Type B pancreatic cell (in vitro differentiated cells): ENCODE measurements at regions not wholly inside any gene's neighbourhood (a gene's known extent, or its start where the extent isn't known, plus 50 kb on each side); places are given as distances from the start of the nearest gene placed in this dataset.

Experiments used
- DNase-seq: peaks from one replicate; pipeline ENCODE4 v3.0.0; 2021; ENCODE audit warnings: mixed read lengths; ENCODE audit not compliant: unreplicated experiment; ENCODE audit errors: extremely low spot score
- H3K27ac Mint-ChIP-seq: 2 replicates; pipeline ENCODE4 v1.8.0; 2021; ENCODE audit warnings: mild to moderate bottlenecking, mixed read lengths
- H3K27me3 Mint-ChIP-seq: 2 replicates; pipeline ENCODE4 v1.8.0; 2021; ENCODE audit warnings: mixed read lengths
- H3K36me3 Mint-ChIP-seq: 2 replicates; pipeline ENCODE4 v1.8.0; 2021; ENCODE audit warnings: mixed read lengths
- H3K4me1 Mint-ChIP-seq: one replicate; pipeline ENCODE4 v1.8.0; 2021; ENCODE audit warnings: mixed read lengths; ENCODE audit not compliant: unreplicated experiment
- H3K4me3 Mint-ChIP-seq: 2 replicates; pipeline ENCODE4 v1.8.0; 2021; ENCODE audit warnings: mild to moderate bottlenecking, mixed read lengths
- H3K9me3 Mint-ChIP-seq: 2 replicates; pipeline ENCODE4 v1.8.0; 2021; ENCODE audit warnings: mixed read lengths
- TF ChIP-seq, protein P1 (sequence below): fragments of 200-600 bp; sonication (generic); conservative IDR thresholded peaks from 2 replicates; pipeline ENCODE4 v1.5.0; 2021; ENCODE audit warnings: antibody characterized with exemption, mild to moderate bottlenecking

DNA sequence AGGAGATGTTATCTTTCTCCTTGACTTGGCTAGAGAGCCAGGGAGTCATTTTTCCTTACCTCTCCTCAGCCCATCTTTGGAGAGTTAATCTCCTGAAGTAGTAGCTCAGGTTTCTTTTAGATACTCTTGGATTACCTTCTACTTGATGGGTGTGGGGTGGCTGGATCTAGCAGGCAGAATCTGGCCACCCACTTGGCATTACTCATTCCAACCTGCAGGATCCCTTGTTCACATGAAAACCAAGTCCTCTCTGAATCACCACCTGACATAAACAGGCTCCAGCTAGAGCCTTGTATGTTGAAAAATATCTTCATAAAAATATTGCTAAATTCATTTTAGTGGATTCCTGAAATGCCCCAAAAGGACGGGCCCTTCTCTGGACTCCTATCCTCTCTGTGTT, 250.6 kb upstream of the PLET1 start:
- H3K36me3 Mint-ChIP-seq: no peaks in the 10 kb centered on the region
- no peak for DNase-seq
- H3K4me1 Mint-ChIP-seq: peaks cover 31% of the 10 kb centered on the region
- TF ChIP-seq, protein P1, sequence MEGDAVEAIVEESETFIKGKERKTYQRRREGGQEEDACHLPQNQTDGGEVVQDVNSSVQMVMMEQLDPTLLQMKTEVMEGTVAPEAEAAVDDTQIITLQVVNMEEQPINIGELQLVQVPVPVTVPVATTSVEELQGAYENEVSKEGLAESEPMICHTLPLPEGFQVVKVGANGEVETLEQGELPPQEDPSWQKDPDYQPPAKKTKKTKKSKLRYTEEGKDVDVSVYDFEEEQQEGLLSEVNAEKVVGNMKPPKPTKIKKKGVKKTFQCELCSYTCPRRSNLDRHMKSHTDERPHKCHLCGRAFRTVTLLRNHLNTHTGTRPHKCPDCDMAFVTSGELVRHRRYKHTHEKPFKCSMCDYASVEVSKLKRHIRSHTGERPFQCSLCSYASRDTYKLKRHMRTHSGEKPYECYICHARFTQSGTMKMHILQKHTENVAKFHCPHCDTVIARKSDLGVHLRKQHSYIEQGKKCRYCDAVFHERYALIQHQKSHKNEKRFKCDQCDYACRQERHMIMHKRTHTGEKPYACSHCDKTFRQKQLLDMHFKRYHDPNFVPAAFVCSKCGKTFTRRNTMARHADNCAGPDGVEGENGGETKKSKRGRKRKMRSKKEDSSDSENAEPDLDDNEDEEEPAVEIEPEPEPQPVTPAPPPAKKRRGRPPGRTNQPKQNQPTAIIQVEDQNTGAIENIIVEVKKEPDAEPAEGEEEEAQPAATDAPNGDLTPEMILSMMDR: no peak
- peaks cover 21% of the 10 kb centered on the region for H3K27me3 Mint-ChIP-seq
- no peak overlapping the region for H3K27ac Mint-ChIP-seq
- H3K4me3 Mint-ChIP-seq: no peak overlapping the region
- H3K9me3 Mint-ChIP-seq: no peaks in the 10 kb centered on the region

DNA sequence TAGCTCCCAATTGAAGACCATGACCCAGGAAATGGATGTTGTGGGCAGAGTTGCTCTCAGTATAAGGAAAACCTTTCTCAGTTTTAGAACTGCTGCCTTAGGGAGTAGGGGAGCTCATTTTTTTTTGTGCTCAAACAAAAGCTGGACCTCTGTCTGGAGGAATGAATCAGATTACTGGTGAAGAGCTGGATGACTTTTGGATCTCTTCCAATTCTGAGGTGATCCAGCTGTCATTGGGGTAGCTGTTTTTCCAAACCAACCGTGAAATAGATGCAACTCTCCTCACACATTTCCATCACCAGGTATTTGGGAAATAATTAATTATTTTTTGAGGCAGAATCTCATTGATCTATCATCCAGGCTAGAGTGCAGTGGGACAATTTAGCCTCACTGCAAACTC, 251.3 kb upstream of the PLET1 start:
- no peak overlapping the region for H3K4me3 Mint-ChIP-seq
- TF ChIP-seq, protein P1: no peak
- DNase-seq: no peak
- H3K36me3 Mint-ChIP-seq: no peaks in the 10 kb centered on the region
- H3K27me3 Mint-ChIP-seq: peaks cover 21% of the 10 kb centered on the region
- H3K9me3 Mint-ChIP-seq: no peaks in the 10 kb centered on the region
- H3K4me1 Mint-ChIP-seq: peaks cover 31% of the 10 kb centered on the region
- H3K27ac Mint-ChIP-seq: no peak overlapping the region

DNA sequence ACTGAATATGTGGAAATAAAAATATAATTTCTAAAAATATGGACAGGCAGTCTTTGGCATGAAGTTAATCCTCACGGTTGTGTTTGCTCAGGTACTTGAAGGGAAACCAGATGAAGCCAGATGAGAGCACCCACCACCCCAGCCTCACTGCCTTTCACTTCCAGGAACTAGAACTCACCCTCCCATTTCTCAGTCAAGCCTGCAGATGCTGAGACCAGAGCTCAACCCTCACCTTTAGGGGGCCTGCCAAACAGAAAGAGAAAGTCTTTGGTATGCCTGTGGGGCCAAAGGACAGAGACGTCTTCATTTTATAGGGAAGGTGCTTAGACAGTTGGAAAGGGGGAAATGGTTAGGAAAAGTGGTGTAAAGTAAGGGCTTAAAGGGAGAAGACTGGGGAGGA, 252.8 kb upstream of the PLET1 start:
- no peak for DNase-seq
- Mint-ChIP-seq H3K27ac (no peak overlapping the region), H3K36me3 (no peaks in the 10 kb centered on the region), H3K27me3 (peaks cover 21% of the 10 kb centered on the region), H3K4me3 (no peak overlapping the region), H3K9me3 (no peaks in the 10 kb centered on the region), H3K4me1 (peaks cover 20% of the 10 kb centered on the region)
- TF ChIP-seq, protein P1: no peak

DNA sequence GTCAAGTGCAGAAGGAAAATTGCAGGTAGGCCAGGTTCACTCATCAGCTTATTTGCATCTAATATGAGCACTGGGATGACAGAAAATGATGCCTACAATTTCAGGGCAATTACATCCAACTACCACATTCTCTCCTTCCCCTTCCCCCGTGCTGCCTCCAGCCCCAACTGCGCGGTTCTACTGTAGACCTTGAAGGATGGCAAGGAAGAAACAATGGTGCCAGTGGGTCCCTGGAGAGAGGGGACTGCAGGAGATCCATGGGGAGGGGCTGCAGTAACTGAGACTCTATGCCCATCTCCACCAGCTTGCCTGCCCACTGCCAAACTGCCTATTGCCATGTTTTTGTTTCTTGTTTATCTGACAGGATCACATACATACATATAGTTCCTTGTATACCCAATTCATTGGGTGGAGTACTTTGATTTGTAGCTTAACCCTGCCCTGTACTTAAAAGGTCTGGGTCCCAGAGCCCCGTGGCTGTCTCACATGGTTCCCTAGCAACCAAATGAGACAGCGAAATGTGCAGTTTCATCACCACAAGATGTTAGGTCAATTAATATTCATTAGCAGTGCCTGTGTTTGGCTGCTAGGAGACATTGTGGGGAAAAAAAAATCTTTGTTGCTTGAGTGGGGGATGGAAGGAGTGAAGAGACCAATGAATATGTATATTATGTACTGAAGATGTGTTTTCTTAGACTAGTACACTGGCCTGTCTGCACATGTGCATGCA, 253.5 kb upstream of the PLET1 start:
- Mint-ChIP-seq H3K4me1 (peaks cover 20% of the 10 kb centered on the region), H3K9me3 (no peaks in the 10 kb centered on the region), H3K27ac (no peak overlapping the region), H3K4me3 (no peak overlapping the region), H3K36me3 (no peaks in the 10 kb centered on the region), H3K27me3 (peaks cover 21% of the 10 kb centered on the region)
- TF ChIP-seq, protein P1: no peak
- no peak for DNase-seq

DNA sequence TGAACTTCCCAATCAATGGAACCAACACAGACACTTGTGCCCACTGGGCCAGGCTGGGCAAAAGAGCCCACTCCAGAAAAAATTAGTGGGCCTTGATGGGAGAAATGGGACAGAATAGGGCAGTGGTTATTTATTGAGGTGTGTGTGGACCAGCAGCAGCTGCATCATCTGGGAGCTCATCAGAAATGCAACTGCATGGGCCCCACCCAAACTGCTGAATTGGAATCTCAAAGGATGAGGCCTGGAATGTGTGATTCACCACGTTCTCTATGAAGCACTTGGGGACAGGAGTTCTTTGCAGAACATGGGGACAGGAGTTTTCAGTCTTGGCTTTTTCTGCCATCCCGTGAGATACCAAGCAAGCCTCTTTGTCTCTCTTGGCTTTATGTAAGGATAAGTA, 255.6 kb upstream of the PLET1 start:
- DNase-seq: no peak
- Mint-ChIP-seq H3K27me3 (peaks cover 15% of the 10 kb centered on the region), H3K4me1 (peaks cover 20% of the 10 kb centered on the region), H3K36me3 (no peaks in the 10 kb centered on the region), H3K9me3 (no peaks in the 10 kb centered on the region), H3K4me3 (no peak overlapping the region), H3K27ac (no peak overlapping the region)
- TF ChIP-seq, protein P1: no peak
